ENCODE measurements at regions not wholly inside any gene's neighbourhood (a gene's known extent, or its start where the extent isn't known, plus 50 kb on each side); places are given as distances from the start of the nearest gene placed in this dataset.

DNA sequence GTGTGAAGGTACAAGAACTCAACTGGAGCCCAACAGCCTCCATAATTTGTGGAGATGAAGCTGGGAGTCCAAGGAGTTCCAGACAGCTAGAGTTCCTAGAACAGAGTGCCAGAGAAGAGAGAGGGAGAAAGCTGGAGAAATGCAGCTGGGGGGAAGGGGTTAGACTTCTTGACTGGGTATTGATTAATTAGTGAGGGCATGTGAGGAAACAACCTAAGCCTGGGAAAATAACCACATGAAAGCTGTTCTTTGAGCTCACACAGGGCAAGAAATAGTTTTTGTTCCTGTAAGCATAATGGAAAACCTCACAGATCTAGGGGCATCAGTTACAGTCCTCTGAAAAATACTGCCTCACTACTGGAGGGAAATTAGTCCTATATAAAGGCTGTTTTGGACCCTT lies 230.5 kb upstream of the FKBP1C start:
- no peak for TF ChIP-seq EZH2 (IDR thresholded peaks at IDR 0.05)
- TF ChIP-seq, protein P1, sequence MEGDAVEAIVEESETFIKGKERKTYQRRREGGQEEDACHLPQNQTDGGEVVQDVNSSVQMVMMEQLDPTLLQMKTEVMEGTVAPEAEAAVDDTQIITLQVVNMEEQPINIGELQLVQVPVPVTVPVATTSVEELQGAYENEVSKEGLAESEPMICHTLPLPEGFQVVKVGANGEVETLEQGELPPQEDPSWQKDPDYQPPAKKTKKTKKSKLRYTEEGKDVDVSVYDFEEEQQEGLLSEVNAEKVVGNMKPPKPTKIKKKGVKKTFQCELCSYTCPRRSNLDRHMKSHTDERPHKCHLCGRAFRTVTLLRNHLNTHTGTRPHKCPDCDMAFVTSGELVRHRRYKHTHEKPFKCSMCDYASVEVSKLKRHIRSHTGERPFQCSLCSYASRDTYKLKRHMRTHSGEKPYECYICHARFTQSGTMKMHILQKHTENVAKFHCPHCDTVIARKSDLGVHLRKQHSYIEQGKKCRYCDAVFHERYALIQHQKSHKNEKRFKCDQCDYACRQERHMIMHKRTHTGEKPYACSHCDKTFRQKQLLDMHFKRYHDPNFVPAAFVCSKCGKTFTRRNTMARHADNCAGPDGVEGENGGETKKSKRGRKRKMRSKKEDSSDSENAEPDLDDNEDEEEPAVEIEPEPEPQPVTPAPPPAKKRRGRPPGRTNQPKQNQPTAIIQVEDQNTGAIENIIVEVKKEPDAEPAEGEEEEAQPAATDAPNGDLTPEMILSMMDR (IDR thresholded peaks at IDR 0.05), result no peak

Data from neural progenitor cell (in vitro differentiated cells).